OCI-LY1 (cell line): ENCODE measurements at regions not wholly inside any gene's neighbourhood (a gene's known extent, or its start where the extent isn't known, plus 50 kb on each side); places are given as distances from the start of the nearest gene placed in this dataset.

Source experiments
- H2AFZ ChIP-seq: fragments of 200-600 bp; sonication (generic), shearing (Covaris generic); 2 replicates; pipeline ENCODE4 v1.6.0; 2014; ENCODE audit warnings: antibody characterized with exemption, mild to moderate bottlenecking, low read length
- H3F3A ChIP-seq: fragments of 200-600 bp; sonication (generic), shearing (Covaris generic); 2 replicates; pipeline ENCODE4 v1.6.0; 2014; ENCODE audit warnings: mild to moderate bottlenecking, antibody characterized with exemption, low read length, moderate library complexity; ENCODE audit not compliant: insufficient read depth
- H3K27ac ChIP-seq: fragments of 200-600 bp; sonication (generic); 2 replicates; pipeline ENCODE4 v1.5.1; 2014; ENCODE audit warnings: low read length, mixed run types, mild to moderate bottlenecking, low read depth; ENCODE audit not compliant: poor library complexity, severe bottlenecking
- H3K27me3 ChIP-seq: fragments of 200-600 bp; sonication (generic); 2 replicates; pipeline ENCODE4 v1.6.0; 2014; ENCODE audit warnings: antibody characterized with exemption, mild to moderate bottlenecking, low read length, moderate library complexity; ENCODE audit not compliant: insufficient read depth
- H3K36me3 ChIP-seq: fragments of 200-600 bp; sonication (generic); 2 replicates; pipeline ENCODE4 v1.6.1; 2014; ENCODE audit warnings: mild to moderate bottlenecking, antibody characterized with exemption, low read length, moderate library complexity, mixed read lengths; ENCODE audit not compliant: insufficient read depth
- H3K4me1 ChIP-seq: fragments of 200-600 bp; sonication (generic); 2 replicates; pipeline ENCODE4 v1.5.1; 2014; ENCODE audit warnings: mild to moderate bottlenecking, low read length, moderate library complexity; ENCODE audit not compliant: insufficient read depth, severe bottlenecking
- H3K4me2 ChIP-seq: fragments of 200-600 bp; sonication (generic), shearing (Covaris generic); 2 replicates; pipeline ENCODE4 v1.6.1; 2014; ENCODE audit warnings: low read length
- H3K4me3 ChIP-seq: fragments of 200-600 bp; sonication (generic); 2 replicates; pipeline ENCODE4 v1.5.1; 2014; ENCODE audit warnings: low read length, low read depth, mild to moderate bottlenecking, mixed read lengths; ENCODE audit not compliant: poor library complexity, severe bottlenecking
- H3K79me2 ChIP-seq: fragments of 200-600 bp; shearing (Covaris generic); 2 replicates; pipeline ENCODE4 v1.6.1; 2016; ENCODE audit warnings: mixed run types, low read length, mixed read lengths; ENCODE audit not compliant: insufficient read depth
- H3K9ac ChIP-seq: fragments of 200-600 bp; sonication (generic), shearing (Covaris generic); 2 replicates; pipeline ENCODE4 v1.6.1; 2014; ENCODE audit warnings: mild to moderate bottlenecking, low read length, mixed read lengths
- H3K9me2 ChIP-seq: fragments of 200-600 bp; sonication (generic), shearing (Covaris generic); 2 replicates; pipeline ENCODE4 v1.6.1; 2014; ENCODE audit warnings: low read depth, mild to moderate bottlenecking, low read length, mixed read lengths
- H3K9me3 ChIP-seq: fragments of 200-600 bp; shearing (Covaris generic); 2 replicates; pipeline ENCODE4 v1.6.1; 2014; ENCODE audit warnings: low read length, mixed read lengths
- H4K20me1 ChIP-seq: fragments of 200-600 bp; sonication (generic), shearing (Covaris generic); 2 replicates; pipeline ENCODE4 v1.6.0; 2016; ENCODE audit warnings: mild to moderate bottlenecking, low read length; ENCODE audit not compliant: insufficient read depth
- EZH2 ChIP-seq: fragments of 200-600 bp; sonication (generic), shearing (Covaris generic); IDR thresholded peaks from 2 replicates; pipeline ENCODE4 v1.8.0; 2017; ENCODE audit warnings: borderline replicate concordance, mixed run types, mild to moderate bottlenecking, antibody characterized with exemption, low read length, moderate library complexity, mixed read lengths
- TF ChIP-seq, protein P1 (sequence below): fragments of 200-600 bp; sonication (generic), shearing (Covaris generic); IDR thresholded peaks from 2 replicates; pipeline ENCODE4 v1.5.1; 2017; ENCODE audit warnings: mild to moderate bottlenecking, antibody characterized with exemption, low read length, moderate library complexity, mixed read lengths

DNA sequence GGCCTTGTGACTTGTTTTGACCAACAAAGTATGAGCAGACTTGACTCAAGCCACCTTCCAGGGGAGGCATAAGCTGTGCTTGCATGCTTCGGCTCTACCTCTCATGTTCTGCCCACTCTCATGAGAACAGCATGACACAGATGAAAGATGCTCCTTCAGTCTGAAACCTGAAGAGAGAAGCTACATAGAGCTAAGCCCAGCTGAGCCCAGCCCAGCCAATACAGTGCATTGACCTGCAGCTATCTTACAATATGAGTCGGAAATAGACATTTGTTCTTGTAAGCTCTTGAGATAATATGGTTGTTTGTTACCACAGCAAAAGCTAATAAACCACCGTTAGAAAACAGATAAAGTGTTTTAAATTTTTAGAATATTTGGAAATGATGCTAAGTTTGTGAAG, 426.7 kb upstream of the PKDCC start:
- Histone ChIP-seq H3K36me3 (no peaks in the 10 kb centered on the region), H3K4me1 (no peaks in the 10 kb centered on the region), H3F3A (no peaks in the 10 kb centered on the region), H4K20me1 (no peaks in the 10 kb centered on the region), H3K9ac (no peak overlapping the region), H2AFZ (no peak overlapping the region), H3K27me3 (no peaks in the 10 kb centered on the region), H3K9me2 (no peaks in the 10 kb centered on the region), H3K4me2 (no peak overlapping the region), H3K79me2 (no peaks in the 10 kb centered on the region), H3K9me3 (no peaks in the 10 kb centered on the region), H3K27ac (no peak overlapping the region), H3K4me3 (no peak overlapping the region)
- TF ChIP-seq, protein P1, sequence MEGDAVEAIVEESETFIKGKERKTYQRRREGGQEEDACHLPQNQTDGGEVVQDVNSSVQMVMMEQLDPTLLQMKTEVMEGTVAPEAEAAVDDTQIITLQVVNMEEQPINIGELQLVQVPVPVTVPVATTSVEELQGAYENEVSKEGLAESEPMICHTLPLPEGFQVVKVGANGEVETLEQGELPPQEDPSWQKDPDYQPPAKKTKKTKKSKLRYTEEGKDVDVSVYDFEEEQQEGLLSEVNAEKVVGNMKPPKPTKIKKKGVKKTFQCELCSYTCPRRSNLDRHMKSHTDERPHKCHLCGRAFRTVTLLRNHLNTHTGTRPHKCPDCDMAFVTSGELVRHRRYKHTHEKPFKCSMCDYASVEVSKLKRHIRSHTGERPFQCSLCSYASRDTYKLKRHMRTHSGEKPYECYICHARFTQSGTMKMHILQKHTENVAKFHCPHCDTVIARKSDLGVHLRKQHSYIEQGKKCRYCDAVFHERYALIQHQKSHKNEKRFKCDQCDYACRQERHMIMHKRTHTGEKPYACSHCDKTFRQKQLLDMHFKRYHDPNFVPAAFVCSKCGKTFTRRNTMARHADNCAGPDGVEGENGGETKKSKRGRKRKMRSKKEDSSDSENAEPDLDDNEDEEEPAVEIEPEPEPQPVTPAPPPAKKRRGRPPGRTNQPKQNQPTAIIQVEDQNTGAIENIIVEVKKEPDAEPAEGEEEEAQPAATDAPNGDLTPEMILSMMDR, result no peak
- TF ChIP-seq EZH2, result no peak

DNA sequence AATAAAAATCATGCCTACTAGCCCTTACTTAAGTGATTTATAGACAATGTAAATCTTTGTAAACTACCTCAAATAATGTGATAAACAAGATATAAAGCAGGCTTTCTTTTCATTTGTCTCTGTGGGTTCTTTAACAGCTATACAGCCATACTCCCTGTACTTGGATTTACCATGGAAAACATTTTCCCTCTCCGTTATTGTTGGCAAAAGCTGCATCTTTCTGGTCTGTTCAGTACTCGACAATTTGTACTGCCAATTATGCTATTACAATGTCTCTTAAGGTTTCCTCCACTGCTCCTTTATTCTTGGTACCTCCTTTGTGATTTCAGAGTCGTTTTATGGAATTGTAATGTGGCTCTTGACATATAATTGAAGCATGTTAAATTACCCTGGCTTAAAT, 426.3 kb upstream of the PKDCC start:
- Histone ChIP-seq H3K9me3 (no peaks in the 10 kb centered on the region), H3K36me3 (no peaks in the 10 kb centered on the region), H3F3A (no peaks in the 10 kb centered on the region), H3K9me2 (no peaks in the 10 kb centered on the region), H2AFZ (no peak overlapping the region), H3K4me3 (no peak overlapping the region), H3K9ac (no peak overlapping the region), H3K27ac (no peak overlapping the region), H4K20me1 (no peaks in the 10 kb centered on the region), H3K4me1 (no peaks in the 10 kb centered on the region), H3K79me2 (no peaks in the 10 kb centered on the region), H3K4me2 (no peak overlapping the region), H3K27me3 (no peaks in the 10 kb centered on the region)
- no peak for TF ChIP-seq EZH2
- TF ChIP-seq, protein P1, result no peak

DNA sequence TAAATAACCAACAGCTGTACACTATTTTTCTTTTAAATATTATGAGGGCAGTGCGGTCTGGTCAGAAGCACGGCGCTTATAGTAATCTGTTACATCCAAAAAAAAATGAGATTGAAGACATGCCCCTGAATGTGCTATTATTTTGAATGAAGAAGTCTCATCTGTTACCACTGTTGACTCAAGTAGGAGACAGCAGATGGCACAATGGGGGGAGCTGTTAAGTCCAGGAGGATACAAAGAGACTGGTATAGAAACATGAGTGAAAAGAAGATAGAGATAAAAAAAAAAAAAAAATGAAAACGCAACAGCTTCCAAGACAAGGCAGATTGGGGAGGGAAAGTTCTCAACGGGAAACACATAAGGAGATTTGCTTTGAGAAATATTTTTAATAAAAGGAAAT, 425.5 kb upstream of the PKDCC start:
- Histone ChIP-seq H3K9ac (no peak overlapping the region), H3K27me3 (no peaks in the 10 kb centered on the region), H3K36me3 (no peaks in the 10 kb centered on the region), H3K4me1 (no peaks in the 10 kb centered on the region), H3F3A (no peaks in the 10 kb centered on the region), H3K9me3 (no peaks in the 10 kb centered on the region), H4K20me1 (no peaks in the 10 kb centered on the region), H3K79me2 (no peaks in the 10 kb centered on the region), H2AFZ (no peak overlapping the region), H3K27ac (no peak overlapping the region), H3K4me2 (no peak overlapping the region), H3K9me2 (no peaks in the 10 kb centered on the region), H3K4me3 (no peak overlapping the region)
- TF ChIP-seq EZH2, result no peak
- TF ChIP-seq, protein P1, result no peak
